ENCODE measurements at regions not wholly inside any gene's neighbourhood (a gene's known extent, or its start where the extent isn't known, plus 50 kb on each side); places are given as distances from the start of the nearest gene placed in this dataset.

GRCh38 chr16:9203956-9204355 lies 112.5 kb downstream of the HAPSTR1 start:
- WGBS, 2 donors, result 87 to 90% methylated on average over 10 of the region's 10 CpGs
- Histone ChIP-seq H3K27me3 (no peaks in the 10 kb centered on the region), H3K4me3 (no peak overlapping the region), H3K36me3 (no peaks in the 10 kb centered on the region), H3K4me1 (no peaks in the 10 kb centered on the region), H3K27ac (no peak overlapping the region), H3K9me3 (peaks cover 0 to 6% (median 0%) of the 10 kb centered on the region in 4 donors)
- TF ChIP-seq, protein P1, sequence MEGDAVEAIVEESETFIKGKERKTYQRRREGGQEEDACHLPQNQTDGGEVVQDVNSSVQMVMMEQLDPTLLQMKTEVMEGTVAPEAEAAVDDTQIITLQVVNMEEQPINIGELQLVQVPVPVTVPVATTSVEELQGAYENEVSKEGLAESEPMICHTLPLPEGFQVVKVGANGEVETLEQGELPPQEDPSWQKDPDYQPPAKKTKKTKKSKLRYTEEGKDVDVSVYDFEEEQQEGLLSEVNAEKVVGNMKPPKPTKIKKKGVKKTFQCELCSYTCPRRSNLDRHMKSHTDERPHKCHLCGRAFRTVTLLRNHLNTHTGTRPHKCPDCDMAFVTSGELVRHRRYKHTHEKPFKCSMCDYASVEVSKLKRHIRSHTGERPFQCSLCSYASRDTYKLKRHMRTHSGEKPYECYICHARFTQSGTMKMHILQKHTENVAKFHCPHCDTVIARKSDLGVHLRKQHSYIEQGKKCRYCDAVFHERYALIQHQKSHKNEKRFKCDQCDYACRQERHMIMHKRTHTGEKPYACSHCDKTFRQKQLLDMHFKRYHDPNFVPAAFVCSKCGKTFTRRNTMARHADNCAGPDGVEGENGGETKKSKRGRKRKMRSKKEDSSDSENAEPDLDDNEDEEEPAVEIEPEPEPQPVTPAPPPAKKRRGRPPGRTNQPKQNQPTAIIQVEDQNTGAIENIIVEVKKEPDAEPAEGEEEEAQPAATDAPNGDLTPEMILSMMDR (IDR thresholded peaks at IDR 0.05), result no peak
- TF ChIP-seq EP300 (IDR thresholded peaks at IDR 0.05), result no peak
- DNase-seq, result no peak
- intact Hi-C loops (cut with DNase I), result no loop called here

- no peaks in the 10 kb centered on the region for H3K36me3 ChIP-seq
- H3K9me3 ChIP-seq, result peaks cover 0 to 6% (median 0%) of the 10 kb centered on the region in 4 donors
- H3K4me3 ChIP-seq, result no peak overlapping the region
- no peaks in the 10 kb centered on the region for H3K27me3 ChIP-seq
- no peak for TF ChIP-seq EP300 (IDR thresholded peaks at IDR 0.05)
- TF ChIP-seq, protein P1 (IDR thresholded peaks at IDR 0.05), result no peak
- no peak for TF ChIP-seq POLR2AphosphoS5 (IDR thresholded peaks at IDR 0.05)
- no peak for TF ChIP-seq POLR2A (IDR thresholded peaks at IDR 0.05)
- DNase-seq, result no peak
- no peak overlapping the region for H3K27ac ChIP-seq
- 56 to 64% methylated on average over 2 of the region's 2 CpGs for WGBS, 2 donors
- H3K4me1 ChIP-seq, result no peaks in the 10 kb centered on the region
- intact Hi-C loops (cut with DNase I), result no loop called here
These were observed 114.2 kb downstream of the HAPSTR1 start for GRCh38 chr16:9205661-9206060.

GRCh38 chr16:9206156-9206555 lies 114.7 kb downstream of the HAPSTR1 start:
- intact Hi-C loops (cut with DNase I), result no loop called here
- Histone ChIP-seq H3K27me3 (no peaks in the 10 kb centered on the region), H3K4me1 (no peaks in the 10 kb centered on the region), H3K9me3 (peaks cover 0 to 6% (median 0%) of the 10 kb centered on the region in 4 donors), H3K4me3 (no peak overlapping the region), H3K27ac (no peak overlapping the region), H3K36me3 (no peaks in the 10 kb centered on the region)
- WGBS, 2 donors, result 58 to 76% methylated on average over 3 of the region's 3 CpGs
- no peak for DNase-seq
- TF ChIP-seq POLR2AphosphoS5 (IDR thresholded peaks at IDR 0.05) (no peak), POLR2A (IDR thresholded peaks at IDR 0.05) (no peak), EP300 (IDR thresholded peaks at IDR 0.05) (no peak)
- TF ChIP-seq, protein P1 (IDR thresholded peaks at IDR 0.05), result no peak

- no peaks in the 10 kb centered on the region for H3K9me3 ChIP-seq
- 59 to 65% methylated on average over 5 of the region's 5 CpGs for WGBS, 2 donors
- no peak for DNase-seq
- H3K36me3 ChIP-seq, result no peaks in the 10 kb centered on the region
- TF ChIP-seq, protein P1 (IDR thresholded peaks at IDR 0.05), result no peak
- TF ChIP-seq POLR2A (IDR thresholded peaks at IDR 0.05), result no peak
- TF ChIP-seq POLR2AphosphoS5 (IDR thresholded peaks at IDR 0.05), result no peak
- TF ChIP-seq EP300 (IDR thresholded peaks at IDR 0.05), result no peak
- intact Hi-C loops (cut with DNase I), result no loop called here
- H3K27ac ChIP-seq, result no peak overlapping the region
- H3K4me3 ChIP-seq, result no peak overlapping the region
- H3K4me1 ChIP-seq, result no peaks in the 10 kb centered on the region
- H3K27me3 ChIP-seq, result peaks cover 0 to 5% (median 0%) of the 10 kb centered on the region in 3 donors
These were observed 121.2 kb downstream of the HAPSTR1 start for GRCh38 chr16:9212621-9213020.

GRCh38 chr16:9219813-9220212 lies 128.4 kb downstream of the HAPSTR1 start:
- DNase-seq, result no peak
- no peaks in the 10 kb centered on the region for H3K4me1 ChIP-seq
- no peak overlapping the region for H3K4me3 ChIP-seq
- no peak overlapping the region for H3K27ac ChIP-seq
- 45 to 53% methylated on average over 6 of the region's 6 CpGs for WGBS, 2 donors
- H3K36me3 ChIP-seq, result no peaks in the 10 kb centered on the region
- no peaks in the 10 kb centered on the region for H3K9me3 ChIP-seq
- intact Hi-C loops (cut with DNase I), result no loop called here
- TF ChIP-seq POLR2AphosphoS5 (IDR thresholded peaks at IDR 0.05) (no peak), EP300 (IDR thresholded peaks at IDR 0.05) (no peak), POLR2A (IDR thresholded peaks at IDR 0.05) (no peak)
- TF ChIP-seq, protein P1 (IDR thresholded peaks at IDR 0.05), result no peak
- H3K27me3 ChIP-seq, result no peaks in the 10 kb centered on the region

Data from sigmoid colon (tissue), 6 donors.